ENCODE measurements at regions not wholly inside any gene's neighbourhood (a gene's known extent, or its start where the extent isn't known, plus 50 kb on each side); places are given as distances from the start of the nearest gene placed in this dataset.
A peak's percentile ranks its signal among the peaks of the same experiment; 100 is the strongest.

DNA sequence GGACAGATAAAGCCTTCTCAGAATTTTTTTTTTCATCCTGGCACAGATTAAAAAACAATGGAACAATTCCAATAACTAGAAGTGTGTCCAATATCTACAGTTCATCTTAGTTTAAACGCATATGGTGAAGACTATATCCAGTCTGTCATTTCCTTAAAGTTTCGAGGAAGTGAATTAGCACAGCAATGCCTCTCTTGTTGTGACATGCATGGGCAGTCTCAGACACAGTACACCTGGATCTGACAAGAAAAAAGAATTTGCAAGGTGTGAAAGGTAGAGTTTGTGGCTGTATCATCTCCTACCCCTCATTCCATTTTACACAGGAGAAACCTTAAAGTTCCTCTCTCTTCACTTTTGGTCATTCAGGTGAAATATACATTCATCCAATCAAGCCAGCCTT, 100.6 kb upstream of the ADAMTS19 start:
- no peak for DNase-seq (ENCODE audit: low read depth)
- TF ChIP-seq, protein P1, sequence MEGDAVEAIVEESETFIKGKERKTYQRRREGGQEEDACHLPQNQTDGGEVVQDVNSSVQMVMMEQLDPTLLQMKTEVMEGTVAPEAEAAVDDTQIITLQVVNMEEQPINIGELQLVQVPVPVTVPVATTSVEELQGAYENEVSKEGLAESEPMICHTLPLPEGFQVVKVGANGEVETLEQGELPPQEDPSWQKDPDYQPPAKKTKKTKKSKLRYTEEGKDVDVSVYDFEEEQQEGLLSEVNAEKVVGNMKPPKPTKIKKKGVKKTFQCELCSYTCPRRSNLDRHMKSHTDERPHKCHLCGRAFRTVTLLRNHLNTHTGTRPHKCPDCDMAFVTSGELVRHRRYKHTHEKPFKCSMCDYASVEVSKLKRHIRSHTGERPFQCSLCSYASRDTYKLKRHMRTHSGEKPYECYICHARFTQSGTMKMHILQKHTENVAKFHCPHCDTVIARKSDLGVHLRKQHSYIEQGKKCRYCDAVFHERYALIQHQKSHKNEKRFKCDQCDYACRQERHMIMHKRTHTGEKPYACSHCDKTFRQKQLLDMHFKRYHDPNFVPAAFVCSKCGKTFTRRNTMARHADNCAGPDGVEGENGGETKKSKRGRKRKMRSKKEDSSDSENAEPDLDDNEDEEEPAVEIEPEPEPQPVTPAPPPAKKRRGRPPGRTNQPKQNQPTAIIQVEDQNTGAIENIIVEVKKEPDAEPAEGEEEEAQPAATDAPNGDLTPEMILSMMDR (IDR thresholded peaks at IDR 0.05; ENCODE audit: insufficient read depth, low read depth, low read length, missing control alignments), result no peak

DNA sequence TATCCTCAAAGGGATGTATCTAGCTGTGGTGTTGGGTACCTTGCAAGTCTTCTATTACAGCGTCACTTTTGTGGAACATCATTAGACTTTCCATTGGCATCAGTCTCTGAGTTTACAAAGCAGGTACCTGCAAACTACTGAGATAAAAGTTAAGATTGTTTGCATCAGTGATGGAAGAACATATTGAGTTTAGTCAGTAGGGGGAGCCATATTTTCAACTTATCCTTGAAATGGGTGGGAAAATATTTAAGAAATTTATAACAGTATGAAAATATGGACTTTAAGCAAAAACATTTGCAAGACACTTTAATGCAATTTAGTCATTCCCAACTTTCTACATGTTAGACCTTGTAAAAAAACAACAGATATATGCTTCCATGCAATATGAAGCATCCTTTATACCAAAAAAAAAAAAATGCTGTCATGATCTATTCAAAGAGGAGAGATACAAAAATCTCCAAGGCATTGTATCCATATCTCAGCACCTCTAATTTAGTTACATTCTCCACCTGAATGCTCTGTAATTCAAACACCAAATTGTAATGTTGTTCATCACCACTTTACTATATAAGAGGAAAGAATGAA, 98.6 kb upstream of the ADAMTS19 start:
- no peak overlapping the region for H3K4me3 ChIP-seq (ENCODE audit: low read depth, low read length)
- TF ChIP-seq, protein P1 (IDR thresholded peaks at IDR 0.05; ENCODE audit: insufficient read depth, low read depth, low read length, missing control alignments), result peak; percentile 28
- peak; percentile 9 for DNase-seq (ENCODE audit: low read depth)

More for the DNA sequence above, 100.6 kb upstream of the ADAMTS19 start:
- no peak overlapping the region for H3K4me3 ChIP-seq (ENCODE audit: low read depth, low read length)

DNA sequence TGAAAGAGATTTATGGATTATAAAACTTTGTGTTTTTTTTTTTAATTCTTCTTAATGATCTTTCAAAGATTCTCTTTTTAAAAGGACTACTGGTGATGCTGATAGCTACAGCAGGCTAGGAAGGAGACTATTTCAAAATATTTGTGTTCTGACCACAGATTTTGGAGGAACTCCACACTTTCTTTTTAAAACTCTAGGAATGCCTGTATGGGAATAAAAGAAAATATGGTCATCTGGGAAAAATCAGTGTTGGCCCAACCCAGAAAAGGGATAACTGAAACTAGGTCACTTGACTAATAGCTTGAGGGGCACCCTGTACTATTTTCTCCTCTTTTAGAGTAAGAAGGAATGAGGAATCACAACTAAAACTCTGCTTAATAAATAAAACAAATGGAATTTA, 97.6 kb upstream of the ADAMTS19 start:
- TF ChIP-seq, protein P1 (IDR thresholded peaks at IDR 0.05; ENCODE audit: insufficient read depth, low read depth, low read length, missing control alignments), result no peak
- no peak overlapping the region for H3K4me3 ChIP-seq (ENCODE audit: low read depth, low read length)
- no peak for DNase-seq (ENCODE audit: low read depth)

DNA sequence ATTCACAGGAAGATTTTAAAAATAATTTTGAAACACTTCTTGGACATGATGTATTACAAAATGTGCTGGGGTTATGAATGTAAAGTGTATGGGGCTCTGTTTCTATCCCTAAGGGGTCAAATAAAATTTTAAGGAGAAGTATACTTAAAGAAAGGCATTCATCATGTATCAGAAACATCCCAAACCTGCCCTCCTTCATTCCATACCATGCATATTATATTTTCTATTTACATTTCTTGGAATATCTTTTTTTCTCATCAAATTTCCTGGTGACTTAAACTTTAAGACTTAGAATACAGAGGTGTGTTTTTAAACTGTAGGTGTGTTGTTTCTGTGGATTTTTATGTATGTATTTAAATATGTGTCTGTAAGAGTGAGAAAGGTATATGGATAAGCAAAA, 96.1 kb upstream of the ADAMTS19 start:
- no peak overlapping the region for H3K4me3 ChIP-seq (ENCODE audit: low read depth, low read length)
- DNase-seq (ENCODE audit: low read depth), result no peak
- TF ChIP-seq, protein P1 (IDR thresholded peaks at IDR 0.05; ENCODE audit: insufficient read depth, low read depth, low read length, missing control alignments), result no peak

DNA sequence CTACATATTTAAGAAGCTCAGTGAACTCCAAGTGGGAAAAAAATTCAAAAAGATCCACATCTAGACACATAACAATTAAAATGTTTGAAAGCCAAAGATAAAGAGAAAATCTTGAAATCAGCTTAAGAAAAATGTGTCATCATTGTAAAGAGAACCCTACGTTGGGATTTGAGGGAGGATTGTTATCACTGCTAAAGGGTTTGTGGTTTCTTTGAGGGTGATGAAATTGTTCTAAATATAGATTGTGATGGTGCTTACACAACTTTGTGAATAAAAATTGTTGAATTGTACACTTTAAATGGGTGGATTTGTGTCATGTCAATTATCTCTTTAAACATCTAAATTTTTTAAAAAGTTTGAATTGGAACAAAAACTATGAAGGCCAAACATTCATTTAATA, 92.2 kb upstream of the ADAMTS19 start:
- H3K4me3 ChIP-seq (ENCODE audit: low read depth, low read length), result no peak overlapping the region
- DNase-seq (ENCODE audit: low read depth), result no peak
- TF ChIP-seq, protein P1 (IDR thresholded peaks at IDR 0.05; ENCODE audit: insufficient read depth, low read depth, low read length, missing control alignments), result no peak

DNA sequence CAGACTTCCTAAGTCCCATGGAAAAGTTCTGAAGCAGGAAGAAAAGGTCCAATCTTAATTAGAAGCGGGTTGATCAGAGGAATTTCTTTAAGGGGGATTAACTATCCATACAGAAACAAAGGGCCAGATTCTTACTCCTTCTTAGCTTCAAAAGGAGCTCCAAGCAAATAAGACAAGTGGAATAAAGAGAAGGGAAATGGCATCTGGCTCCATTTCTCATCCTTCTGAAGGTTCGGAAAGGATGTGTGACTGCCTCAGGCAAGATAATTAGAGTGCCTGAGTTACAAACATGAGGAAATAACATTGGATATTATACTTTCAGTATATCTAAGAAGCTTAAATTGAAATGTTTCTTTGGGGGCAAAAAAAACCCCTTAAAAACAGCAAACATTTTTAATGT, 88.1 kb upstream of the ADAMTS19 start:
- TF ChIP-seq, protein P1 (IDR thresholded peaks at IDR 0.05; ENCODE audit: insufficient read depth, low read depth, low read length, missing control alignments), result no peak
- H3K4me3 ChIP-seq (ENCODE audit: low read depth, low read length), result no peak overlapping the region
- no peak for DNase-seq (ENCODE audit: low read depth)

DNA sequence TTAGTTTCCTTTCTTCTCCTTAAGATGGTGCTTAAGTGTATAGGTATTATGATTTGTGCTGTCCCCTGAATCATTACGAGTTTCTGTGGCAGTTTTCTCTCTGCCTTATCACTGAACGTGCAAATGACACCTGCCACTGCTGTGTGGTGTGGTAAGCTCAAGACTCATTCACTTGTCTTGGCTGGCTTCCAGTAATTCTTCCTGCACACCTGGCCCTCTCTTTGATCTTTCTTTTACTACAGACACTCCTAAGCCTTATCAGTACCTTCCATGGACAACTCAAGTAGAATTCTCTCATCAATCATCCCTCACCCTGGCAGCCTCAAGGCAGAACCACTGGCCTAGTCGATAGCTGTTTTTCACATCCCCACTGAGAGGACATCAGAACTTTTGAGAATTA, 82.6 kb upstream of the ADAMTS19 start:
- TF ChIP-seq, protein P1 (IDR thresholded peaks at IDR 0.05; ENCODE audit: insufficient read depth, low read depth, low read length, missing control alignments), result no peak
- peak; percentile 15 for DNase-seq (ENCODE audit: low read depth)
- no peak overlapping the region for H3K4me3 ChIP-seq (ENCODE audit: low read depth, low read length)
